SHP77 treated with DMSO at 0.1 percent for 48 hours (cell line): ENCODE measurements at regions not wholly inside any gene's neighbourhood (a gene's known extent, or its start where the extent isn't known, plus 50 kb on each side); places are given as distances from the start of the nearest gene placed in this dataset.

Experiments used
- DNase-seq: peaks from one replicate; lab custom pipeline; 2025; lab: John Stamatoyannopoulos, UW

DNA sequence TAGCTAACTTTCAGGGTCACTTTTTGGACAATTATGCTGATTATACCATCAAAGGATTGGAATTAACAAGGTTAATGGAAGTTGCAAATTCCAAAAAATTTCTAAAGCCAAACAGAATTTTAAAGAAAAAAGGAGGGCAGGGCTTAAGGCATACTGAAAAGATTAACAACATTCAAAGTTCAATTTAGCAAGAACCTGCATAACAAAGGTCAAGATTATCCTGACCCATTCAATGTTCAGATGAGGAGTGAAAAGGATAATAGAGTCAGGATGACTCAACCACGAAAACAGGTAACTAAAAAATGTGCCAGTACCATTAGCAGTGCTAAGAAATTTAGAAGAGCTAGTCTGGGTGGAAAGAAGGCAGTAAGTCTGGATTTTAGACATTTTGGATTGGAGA is 139.8 kb upstream of the HNMT start:
- DNase-seq = no peak

DNA sequence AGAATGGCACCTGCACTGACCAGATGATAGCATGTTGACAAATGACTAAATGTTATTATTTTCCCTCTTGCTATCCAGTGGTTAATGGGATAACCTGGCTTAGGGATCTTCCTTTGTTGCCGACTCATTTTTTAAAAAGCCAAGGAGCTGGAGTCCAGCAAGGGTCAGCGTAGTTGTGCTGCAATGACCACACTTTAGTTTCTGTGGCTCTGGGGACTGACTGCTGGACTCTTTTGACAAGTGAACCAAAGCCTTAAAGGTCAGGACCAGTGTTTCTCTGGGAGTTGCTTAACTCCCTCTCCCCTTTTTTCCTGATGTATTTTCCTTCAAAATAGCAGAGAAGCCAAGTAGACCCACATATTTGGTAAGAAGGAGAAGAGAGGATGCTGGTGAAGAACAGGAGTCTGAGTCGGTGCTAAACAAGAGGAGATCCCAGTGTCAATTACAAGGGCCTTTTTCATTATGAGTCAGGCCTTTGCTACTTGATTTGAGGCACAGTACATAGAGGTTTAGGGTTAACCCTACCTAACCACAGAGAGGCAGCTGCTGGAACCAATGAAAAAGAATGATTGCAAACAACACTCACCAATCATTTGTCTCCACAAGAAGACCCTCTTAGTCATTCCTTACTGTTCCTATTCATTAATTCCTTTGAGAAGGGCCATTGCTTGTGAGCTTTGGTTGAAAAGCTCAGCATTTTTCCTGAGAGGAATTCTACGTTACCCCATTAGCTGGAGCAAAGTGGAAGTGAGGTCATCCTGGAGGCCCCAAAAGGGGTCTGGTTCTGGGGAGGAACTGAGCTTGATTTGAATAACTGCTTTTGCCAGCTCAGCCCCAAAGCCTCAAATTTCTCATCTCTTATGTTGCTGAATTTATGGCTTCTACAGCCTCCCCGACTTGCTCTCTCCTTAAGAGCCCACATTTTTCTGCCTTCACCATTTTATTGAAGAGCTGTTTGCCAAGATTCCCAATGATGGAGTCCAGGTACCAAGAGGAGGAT is 137.6 kb upstream of the HNMT start:
- no peak for DNase-seq

DNA sequence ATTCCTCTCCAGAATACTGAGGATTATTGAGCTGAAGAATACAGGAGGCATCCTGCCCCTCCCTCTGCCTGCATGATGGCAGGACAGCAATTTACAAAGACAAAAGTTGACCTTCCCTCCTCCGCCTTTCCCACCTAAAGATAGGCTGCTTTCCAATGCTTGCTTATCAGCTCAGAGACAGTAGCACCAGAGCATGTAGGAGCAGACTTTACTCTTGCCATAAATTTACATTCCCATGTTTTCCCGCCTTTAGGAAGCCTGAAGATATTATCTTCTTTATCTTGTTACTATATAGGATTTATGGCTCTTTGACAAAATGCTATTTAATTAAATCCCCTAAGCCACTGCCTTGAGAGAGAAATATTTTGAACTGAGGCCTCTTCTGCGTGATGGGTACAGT is 135.6 kb upstream of the HNMT start:
- DNase-seq = no peak

DNA sequence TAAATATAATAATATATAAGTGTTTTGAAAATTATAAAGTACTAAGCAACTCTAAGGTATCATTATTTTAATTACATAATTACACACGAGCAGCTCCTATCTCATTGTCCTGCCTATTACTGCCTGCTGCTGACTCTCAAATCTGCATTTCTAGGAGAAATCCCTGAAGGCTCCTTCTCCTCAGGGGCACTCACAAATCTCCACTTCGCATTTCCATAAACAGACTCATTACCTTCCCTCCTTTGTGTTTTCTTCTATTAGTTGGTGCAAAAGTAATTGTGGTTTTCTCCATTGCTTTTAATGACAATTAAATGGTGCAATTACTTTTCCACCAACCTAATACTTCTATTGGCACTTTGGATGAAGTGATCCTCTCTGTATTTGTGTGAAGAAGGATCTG is 135.0 kb upstream of the HNMT start:
- no peak for DNase-seq

DNA sequence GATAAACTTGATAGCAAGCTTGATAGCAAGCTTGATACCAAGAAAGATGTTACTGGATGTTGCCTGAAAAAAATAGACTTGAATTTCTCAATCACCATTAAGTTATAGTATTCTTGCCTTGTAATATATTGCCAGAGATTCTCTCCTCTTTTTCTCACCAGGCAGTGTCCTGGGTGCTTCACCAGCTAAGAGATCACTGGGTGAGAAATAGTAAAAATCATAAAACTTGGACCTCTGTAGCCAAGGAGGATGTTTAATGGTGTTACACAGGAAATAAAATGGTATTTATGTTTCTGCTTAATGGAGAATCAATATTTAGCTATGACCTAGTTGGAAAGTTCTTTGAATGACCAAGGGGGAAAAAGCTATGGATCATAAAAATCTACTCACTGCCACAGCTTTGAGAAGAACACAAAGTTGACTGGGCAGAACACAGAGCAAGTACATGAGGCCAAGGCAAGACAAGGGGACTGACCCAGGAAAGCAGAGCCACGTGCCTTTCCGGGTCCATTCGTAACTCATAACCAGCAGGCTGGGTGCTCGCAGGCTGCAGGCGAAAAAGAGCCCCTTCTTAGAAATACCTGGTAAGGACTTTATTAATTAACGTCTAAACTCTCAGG is 129.4 kb upstream of the HNMT start:
- no peak for DNase-seq

DNA sequence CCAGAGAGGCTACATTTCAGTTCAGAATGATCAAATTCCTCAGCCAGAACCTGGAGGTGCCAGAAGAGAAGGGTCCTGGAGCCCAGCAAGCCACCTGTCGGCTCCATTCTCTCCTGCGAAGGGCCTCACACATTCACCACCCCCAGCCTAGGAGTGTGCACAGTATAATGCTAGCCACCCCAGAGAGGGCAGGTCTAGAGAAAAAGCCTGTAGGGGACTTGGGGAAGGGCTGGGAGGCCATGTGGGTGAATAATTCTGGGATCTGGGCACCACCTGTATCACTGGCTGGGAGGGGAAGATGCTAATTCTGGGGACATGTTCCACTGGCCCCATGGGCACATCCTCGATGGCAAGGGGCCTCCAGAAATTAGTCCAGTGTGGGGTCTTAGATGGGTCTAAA is 127.6 kb upstream of the HNMT start:
- no peak for DNase-seq

DNA sequence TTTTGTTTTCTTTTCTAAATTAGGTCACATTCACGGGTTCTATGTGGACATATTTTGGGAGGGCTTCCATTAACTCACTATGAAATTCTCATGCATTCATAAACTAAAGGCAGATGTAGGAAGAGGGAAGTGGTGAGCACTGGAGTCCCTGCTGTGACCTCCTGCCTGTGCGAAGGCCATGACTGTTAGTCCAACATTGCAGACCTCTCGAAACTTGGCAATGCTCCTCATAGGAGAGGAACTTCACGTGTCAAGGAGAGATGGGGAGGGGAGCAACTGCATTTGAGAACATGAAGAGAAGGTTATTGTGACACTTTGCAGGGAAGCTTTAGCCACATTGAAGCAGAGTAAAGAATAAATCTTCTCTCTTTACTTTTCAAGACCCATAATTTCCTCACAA is 126.4 kb upstream of the HNMT start:
- no peak for DNase-seq

DNA sequence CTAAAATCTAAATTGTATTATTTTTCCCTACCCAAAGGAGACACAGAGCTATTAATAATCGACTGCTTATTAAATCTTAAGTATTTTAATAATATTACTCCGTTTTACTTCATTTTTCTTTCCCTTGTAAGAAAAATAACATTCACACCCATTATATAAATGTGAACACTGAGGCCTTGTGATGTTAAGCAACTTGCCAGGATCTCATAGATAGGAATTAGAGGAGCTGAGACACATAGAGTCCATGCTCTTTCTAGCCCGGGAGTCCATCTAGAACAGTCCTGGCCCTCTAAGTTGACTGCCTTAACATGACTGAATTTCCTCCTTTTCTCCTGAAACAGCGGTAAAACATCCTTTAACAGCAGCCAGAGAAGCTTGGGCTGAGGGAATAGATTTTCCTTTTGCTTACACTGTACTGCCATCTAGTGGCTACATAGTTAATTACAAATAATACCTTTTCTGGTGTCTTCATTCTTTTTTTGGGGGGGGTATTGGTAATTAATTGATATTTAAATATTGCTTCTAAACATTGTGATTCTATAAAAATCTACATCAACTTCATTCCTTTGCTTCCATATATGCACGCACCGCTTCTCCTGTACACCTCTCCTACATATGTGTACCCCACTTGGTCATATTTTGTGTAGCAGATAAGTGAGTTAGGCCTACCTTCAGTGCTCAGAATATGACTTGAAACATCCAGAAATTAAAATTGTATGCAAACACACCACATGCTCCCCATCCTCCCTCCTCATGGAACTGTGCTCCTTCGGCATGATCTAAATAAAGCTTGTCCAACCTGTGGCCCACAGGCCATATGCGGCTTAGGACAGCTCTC is 125.8 kb upstream of the HNMT start:
- DNase-seq = no peak

DNA sequence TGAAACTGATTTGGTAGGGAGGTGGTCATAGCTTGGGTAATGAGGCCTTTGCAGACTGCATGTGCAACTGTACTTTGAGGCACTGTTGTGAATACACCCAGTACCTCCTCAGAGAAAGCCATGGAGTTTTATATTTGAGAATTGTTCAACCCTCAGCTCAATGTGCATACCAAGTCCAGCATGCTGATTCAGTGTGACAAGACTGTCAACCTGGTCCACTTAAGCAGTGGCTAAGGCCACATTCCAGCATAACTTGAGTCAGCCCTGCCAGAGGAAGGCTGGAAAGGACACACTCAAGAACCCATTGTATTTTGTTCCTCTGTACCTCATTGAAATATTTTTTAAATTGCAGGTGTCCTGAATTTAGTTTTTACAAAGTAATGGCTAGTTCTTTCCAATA is 121.8 kb upstream of the HNMT start:
- no peak for DNase-seq

DNA sequence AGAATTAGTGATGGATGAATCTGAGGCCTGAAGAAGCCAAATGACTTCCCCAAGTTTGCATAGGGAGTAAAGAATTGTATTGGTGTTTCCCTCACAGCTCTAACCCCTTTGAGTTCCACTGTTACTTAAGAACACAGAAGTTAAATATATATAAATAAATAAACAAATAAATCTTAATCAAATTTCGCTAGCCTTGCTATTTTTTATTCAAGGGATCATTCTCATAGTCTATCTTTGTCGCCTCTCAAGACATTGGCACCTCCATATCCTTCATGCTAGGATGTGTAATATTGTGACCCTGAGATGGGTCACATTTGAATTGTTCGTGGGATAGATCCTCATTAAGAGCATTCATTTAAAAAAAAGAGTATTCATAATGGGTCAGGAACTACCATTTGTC is 121.3 kb upstream of the HNMT start:
- DNase-seq = no peak

DNA sequence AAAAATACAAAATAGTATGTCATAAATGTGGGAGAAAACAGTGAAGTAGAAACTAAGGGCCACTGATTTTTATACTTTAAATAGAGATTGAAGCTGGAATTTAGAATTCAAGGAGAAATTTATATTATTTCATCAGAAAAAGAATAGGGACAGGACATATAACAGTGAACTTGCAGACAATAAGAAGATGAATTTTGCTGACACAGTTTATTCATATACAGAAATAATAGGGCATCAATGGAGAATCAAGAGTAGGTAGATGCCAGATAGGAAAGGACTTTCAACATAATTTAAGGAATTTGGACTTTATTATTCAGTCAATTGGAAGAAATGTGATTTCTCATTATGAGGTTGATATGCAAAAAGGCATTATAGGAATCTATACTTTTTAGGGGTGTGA is 118.9 kb upstream of the HNMT start:
- no peak for DNase-seq

DNA sequence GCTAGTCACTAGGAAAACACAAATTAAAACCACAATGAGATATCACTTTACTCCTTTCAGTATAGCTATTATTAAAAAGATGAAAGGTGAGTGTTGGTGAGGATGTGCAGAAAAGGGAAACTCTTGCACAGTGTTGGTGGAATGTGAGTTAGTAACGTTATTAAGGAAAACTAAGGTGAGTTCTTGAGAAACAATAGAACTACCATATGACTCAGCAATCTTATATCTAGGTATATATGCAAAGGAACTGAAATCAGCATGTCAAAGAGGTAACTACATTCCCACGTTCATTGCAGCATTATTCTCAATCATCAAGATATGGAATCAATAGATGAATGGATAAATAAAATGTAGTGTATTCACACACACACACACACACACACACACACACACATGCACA is 117.3 kb upstream of the HNMT start:
- no peak for DNase-seq

DNA sequence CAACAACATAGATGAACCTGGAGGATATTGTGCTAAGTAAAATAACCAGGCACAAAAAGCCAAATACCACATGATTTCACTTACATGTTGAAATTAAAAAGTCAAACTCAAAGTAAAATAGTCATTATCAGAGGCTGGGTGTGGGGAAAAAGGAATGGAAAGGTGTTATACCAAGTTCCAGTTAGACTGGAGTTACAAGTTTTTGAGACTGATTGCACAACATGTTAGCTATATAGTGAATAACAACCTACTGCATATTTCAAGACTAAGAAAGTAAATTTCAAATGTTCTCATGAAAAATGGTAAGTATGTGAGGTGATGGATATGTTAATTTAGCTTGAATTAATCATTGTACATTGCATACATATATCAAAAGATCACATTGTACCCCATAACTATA is 116.8 kb upstream of the HNMT start:
- DNase-seq = no peak

DNA sequence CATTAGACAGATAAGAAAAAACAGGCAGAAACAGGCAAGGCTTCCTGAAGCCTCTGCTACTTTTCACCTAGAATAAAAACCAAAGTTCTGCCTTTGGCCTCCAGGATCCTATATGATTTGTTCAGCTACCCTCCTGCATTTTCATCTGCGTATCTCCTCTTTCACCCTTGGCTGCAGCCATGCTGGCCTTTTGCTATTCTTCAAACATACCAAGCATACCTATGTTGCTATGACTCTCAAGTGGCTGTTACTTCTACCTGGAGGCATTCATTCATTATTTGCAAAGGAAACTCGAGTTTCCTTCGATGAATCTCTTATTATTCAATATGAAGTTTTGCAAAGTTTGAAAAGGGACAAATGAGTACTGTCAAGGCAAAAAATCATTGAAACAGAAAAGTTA is 106.4 kb upstream of the HNMT start:
- no peak for DNase-seq

DNA sequence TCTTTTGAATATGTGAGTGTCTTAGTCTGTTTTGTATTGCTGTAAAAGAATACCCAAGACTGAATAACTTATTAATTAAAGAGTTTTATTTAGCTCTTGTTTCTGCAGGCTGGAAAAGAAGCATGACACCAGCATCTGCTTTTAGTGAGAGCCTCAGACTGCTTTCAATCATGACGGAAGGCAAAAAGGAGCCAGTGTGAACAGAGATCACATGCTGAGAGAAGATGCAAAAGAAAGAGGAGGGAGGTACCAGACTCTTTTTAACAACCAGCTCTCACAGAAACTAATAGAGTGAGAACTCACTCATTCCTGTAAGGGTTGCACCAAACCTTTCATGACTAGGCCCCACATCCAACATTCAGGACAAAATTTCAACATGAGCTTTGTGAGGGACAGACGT is 101.6 kb upstream of the HNMT start:
- no peak for DNase-seq

DNA sequence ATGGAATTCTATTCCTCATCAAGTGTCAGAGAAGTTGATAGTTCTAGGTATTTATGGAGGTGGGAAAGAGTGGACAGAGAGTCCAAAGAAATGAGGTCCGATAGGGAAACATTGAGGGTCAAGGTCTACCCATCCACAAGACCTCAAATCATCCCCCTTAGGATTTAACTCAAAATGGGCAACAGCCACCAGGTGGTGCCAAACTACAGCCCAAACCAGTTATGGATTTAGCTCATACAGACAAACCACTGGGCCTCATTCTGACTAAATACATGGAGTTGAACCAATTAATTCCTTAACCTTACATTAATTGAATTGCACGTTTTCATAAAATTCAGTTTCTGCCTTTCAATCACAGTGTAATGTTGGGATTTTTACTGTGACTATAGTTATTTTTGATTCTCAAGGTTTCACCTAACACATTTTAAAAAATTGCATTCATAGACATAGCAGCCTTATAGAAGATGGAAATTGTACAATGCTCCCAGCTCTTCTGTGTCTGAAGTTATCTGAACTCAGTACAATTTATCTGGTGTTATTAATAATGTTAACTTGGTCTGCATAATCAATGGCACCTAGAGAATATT is 98.2 kb upstream of the HNMT start:
- no peak for DNase-seq

DNA sequence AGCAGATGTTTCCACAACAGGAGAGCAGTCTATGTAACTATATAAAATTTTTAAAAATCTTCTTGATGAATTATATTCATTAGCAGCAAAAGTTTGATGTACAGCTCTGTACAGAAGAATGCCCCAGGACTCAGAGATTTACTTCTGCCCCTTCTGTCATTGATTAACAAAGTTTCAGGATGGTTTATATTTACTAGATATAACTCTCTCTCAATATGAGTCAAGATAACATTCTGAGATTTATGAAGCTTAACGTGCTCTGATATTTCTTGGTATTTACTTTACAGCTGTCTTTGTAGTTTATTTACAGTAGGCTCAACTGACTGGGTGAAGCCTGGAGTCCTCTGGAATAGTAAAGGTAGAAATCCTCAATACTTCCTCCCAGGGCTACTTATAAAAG is 93.6 kb upstream of the HNMT start:
- no peak for DNase-seq

DNA sequence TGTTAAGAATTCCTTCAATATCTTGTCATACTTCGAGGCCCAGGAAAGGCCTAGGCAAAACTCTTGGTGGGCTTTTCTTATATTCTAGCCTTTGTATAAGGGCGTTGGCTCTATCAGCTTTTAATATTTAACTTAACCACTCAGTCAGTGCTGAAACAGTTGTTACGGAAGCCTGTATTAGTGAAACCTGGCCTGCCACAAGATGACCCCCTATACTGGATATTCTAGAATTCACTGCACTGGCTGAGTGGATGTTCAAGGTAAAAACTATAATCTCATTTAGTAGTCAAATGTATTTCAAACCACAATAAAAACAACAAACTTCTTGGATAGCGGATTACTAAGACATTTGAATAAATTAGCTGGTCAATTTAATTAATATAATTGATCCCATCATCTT is 91.7 kb upstream of the HNMT start:
- DNase-seq = no peak

DNA sequence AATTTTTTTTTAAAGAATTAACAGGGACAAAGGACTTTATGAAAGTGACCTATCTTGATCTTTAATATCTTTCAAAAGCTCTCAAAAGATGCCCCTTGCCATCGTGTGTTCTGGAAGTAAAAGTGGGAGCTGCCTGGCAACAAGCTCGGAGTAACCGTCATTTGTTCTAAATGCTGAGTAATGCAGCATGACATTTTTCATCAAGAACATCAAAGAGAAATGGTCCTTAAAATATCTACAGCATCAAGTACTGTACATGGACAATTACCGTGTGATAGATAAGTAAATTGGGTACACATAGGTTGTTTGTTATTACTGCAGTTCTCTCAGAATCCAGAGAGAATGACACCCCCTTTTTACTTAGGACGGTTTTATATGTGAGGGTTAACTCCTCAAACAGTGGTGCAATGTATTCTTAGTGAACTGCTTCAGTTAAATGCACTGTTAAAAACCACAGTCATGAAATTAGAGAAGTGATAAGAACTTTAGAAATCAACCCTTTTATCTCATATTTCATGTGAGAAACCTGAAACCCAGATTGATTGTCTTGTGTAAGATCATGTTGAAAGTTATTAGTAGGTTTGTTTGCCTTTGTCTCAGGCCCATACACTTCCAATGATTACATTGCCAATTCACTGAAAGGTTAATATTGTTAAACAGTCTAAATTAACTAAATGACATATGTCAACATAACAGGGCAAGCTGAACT is 90.6 kb upstream of the HNMT start:
- DNase-seq = no peak

DNA sequence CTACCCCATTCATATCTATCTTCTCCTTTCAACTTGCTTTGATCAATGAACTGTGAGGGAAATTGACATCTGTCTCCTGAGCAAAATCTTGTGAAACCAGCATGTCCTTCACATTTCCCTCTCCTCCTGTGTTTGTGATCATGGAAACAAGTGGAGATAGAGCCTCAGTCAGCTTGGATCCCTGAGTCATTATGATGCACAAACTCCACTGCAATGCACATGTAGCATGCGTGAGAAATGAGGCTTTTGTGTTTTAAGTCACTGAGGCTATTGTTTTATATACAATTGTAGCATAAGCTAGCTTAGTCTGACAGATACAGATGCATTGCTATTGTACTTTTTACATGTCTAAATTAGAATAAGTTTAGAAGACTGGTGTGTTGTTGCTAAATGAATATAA is 85.2 kb upstream of the HNMT start:
- DNase-seq = no peak

DNA sequence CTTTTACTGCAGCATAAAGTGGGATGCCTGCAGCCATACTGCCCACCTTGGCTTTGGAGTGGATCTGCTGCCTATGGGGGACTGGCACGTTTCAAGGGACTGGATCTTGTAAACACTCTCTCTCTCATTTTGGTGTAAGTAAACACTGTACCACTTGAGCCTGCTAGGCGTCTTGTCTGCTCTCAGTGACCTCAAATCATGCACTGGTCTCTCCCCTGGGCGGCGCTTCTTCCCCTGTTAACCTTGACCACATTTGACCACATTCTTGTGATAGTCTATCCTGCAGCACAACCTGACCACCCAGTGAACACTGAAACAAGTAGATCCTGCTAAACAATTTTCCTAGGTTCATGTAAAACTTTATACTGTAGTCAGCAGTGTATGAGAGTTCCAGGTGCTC is 82.6 kb upstream of the HNMT start:
- DNase-seq = no peak
